ENCODE measurements at regions not wholly inside any gene's neighbourhood (a gene's known extent, or its start where the extent isn't known, plus 50 kb on each side); places are given as distances from the start of the nearest gene placed in this dataset.

- Mint-ChIP-seq H3K27me3 (peaks cover 4% of the 10 kb centered on the region), H3K4me3 (no peak overlapping the region), H3K4me1 (no peaks in the 10 kb centered on the region), H3K36me3 (no peaks in the 10 kb centered on the region), H3K27ac (no peak overlapping the region), H3K9me3 (peaks cover 4% of the 10 kb centered on the region)
- CTCF ChIA-PET = no interaction called here
- no peak for DNase-seq
Observed at GRCh38 chr16:52799149-52799548, 252.2 kb upstream of the TOX3 start.

DNA sequence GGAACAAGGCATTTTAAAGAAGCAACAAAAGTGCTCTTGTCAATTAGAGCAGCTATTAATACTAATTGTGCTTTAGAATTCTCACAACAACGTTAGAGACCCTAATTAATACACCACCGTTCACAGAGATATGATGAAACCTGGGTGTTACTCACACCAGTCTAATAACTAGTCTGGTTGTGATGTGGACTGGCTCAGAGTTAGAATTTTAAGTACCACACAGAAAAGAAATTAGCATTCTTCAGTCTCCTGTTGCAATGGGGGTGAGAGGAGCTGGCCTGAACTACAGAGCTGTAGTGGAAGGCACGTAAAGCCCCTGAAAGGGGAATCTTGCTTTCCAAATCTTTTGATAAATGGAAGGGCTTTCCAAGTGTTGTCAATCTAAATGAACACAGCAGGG, 240.8 kb upstream of the TOX3 start:
- CTCF ChIA-PET = no interaction called here
- no peak for DNase-seq
- H3K27ac Mint-ChIP-seq = no peak overlapping the region
- H3K36me3 Mint-ChIP-seq = no peaks in the 10 kb centered on the region
- H3K9me3 Mint-ChIP-seq = peaks cover 3% of the 10 kb centered on the region
- H3K27me3 Mint-ChIP-seq = no peaks in the 10 kb centered on the region
- H3K4me1 Mint-ChIP-seq = no peaks in the 10 kb centered on the region
- H3K4me3 Mint-ChIP-seq = no peak overlapping the region

GRCh38 chr16:52786091-52786490, 239.1 kb upstream of the TOX3 start:
- Mint-ChIP-seq H3K9me3 (peaks cover 1% of the 10 kb centered on the region), H3K4me3 (no peak overlapping the region), H3K4me1 (no peaks in the 10 kb centered on the region), H3K27me3 (no peaks in the 10 kb centered on the region), H3K36me3 (no peaks in the 10 kb centered on the region), H3K27ac (no peak overlapping the region)
- CTCF ChIA-PET = no interaction called here
- DNase-seq = no peak

DNA sequence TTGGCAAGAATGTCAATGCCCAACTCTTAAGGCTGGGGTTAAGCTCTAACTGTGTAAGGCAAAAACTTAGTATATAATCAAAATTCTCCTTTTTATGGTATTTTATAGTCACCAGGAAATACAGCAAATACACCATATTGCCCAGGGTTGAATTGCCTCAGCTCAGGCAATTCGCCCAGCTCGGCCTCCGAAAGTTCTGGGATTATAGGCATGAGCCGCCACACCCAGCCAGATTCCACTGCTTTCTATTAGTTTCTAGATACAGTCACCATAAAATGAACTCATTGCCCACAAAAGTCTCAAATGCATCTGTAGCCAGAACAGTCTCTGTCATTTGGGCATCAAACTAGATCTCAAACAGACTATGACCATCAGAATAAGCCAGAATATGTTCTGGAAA, 238.7 kb upstream of the TOX3 start:
- no peaks in the 10 kb centered on the region for H3K27me3 Mint-ChIP-seq
- CTCF ChIA-PET = no interaction called here
- H3K36me3 Mint-ChIP-seq = no peaks in the 10 kb centered on the region
- H3K27ac Mint-ChIP-seq = no peak overlapping the region
- H3K4me1 Mint-ChIP-seq = no peaks in the 10 kb centered on the region
- no peaks in the 10 kb centered on the region for H3K9me3 Mint-ChIP-seq
- no peak overlapping the region for H3K4me3 Mint-ChIP-seq
- DNase-seq = no peak

DNA sequence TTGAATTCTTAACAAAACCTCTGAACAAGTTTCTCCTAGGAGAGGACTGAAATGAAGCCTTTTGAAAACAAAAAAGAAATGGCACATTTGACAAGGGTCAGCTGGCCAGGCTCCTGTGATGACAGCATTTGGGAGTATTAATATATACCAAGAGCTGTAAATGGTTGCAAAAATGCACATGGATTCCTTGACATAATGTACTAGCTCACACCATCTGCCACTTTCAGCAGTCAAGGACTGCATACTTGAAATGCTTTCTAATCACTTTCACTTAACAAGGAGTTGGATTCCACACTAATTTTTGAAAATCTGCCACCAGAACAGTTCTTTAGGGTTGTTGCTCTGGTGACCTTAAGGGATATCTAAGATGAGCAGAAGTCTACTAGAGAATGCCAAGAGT, 236.7 kb upstream of the TOX3 start:
- Mint-ChIP-seq H3K27me3 (no peaks in the 10 kb centered on the region), H3K4me3 (no peak overlapping the region), H3K9me3 (no peaks in the 10 kb centered on the region), H3K36me3 (no peaks in the 10 kb centered on the region), H3K4me1 (no peaks in the 10 kb centered on the region), H3K27ac (no peak overlapping the region)
- DNase-seq = no peak
- CTCF ChIA-PET = no interaction called here

DNA sequence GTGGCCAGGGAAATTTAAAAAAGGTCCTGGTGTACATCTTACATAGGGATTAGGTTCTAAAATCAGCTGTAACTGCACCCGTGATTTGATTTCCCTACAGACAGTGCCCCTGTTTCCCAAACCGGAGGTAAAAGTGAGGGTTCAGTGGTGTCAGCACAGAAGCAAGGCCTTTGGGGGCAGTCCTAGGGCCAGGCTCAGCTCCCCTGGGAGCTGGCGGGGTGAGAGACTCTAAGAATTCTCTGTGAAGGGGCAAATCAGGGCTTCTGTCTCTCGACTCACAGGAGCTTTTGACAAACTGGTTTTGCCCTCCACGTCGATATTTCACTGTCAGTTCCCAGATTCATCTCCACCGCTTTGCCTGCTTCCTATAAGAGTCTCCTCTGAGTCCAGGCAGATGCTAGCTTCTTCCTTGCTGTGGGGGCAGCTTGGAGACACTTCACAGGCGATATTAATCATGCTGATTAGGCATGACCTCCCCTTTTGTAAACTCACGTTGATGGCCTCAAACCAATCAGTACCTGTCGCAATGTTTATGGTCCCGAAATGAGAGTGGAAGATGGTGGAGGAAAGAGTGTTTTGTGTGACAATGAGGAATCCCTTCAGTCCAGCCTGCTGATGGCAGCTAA, 234.2 kb upstream of the TOX3 start:
- H3K4me1 Mint-ChIP-seq = no peaks in the 10 kb centered on the region
- H3K27me3 Mint-ChIP-seq = no peaks in the 10 kb centered on the region
- no peaks in the 10 kb centered on the region for H3K36me3 Mint-ChIP-seq
- H3K9me3 Mint-ChIP-seq = no peaks in the 10 kb centered on the region
- no peak for DNase-seq
- CTCF ChIA-PET = no interaction called here
- no peak overlapping the region for H3K27ac Mint-ChIP-seq
- no peak overlapping the region for H3K4me3 Mint-ChIP-seq

DNA sequence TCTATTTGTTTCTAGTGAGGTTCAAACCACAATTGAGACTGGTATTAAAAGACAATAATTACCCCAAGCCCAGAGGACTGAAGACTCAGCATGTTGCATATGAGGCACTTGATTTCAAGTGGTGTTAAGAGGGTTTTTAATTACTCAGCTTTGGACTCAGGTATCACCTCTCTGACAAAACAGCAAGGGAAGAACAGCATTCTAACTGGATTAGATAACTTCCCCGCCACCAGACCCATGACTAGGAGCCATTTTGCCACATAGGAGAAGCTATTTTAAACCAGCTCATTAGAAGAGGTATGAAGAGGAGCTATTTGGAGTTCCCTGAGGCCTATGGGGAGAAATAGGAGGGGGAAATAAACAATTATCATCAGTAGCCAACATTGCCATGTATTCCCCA, 226.1 kb upstream of the TOX3 start:
- CTCF ChIA-PET = no interaction called here
- no peak for DNase-seq
- H3K9me3 Mint-ChIP-seq = no peaks in the 10 kb centered on the region
- no peaks in the 10 kb centered on the region for H3K27me3 Mint-ChIP-seq
- no peaks in the 10 kb centered on the region for H3K4me1 Mint-ChIP-seq
- no peaks in the 10 kb centered on the region for H3K36me3 Mint-ChIP-seq
- no peak overlapping the region for H3K4me3 Mint-ChIP-seq
- H3K27ac Mint-ChIP-seq = no peak overlapping the region

DNA sequence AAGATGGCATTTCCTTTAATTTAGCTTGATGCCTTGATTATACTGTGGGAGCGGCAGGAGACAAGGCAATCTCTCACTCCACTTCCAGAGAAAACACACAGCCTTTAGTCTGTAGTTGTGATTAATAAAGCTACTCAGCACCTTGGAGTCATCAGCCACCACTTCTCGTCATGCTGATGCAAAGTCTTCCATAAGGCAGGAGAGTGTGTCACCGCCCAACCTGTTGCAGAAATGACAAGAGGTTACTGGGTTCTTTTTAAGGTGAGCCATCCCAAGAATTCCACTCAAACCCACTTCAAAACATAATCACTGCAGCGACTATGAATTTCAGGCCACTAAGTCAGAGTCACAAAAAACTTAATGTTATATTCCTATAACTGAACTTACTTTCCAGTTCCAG, 223.9 kb upstream of the TOX3 start:
- Mint-ChIP-seq H3K36me3 (no peaks in the 10 kb centered on the region), H3K27ac (no peak overlapping the region), H3K27me3 (no peaks in the 10 kb centered on the region), H3K4me3 (no peak overlapping the region), H3K4me1 (no peaks in the 10 kb centered on the region), H3K9me3 (no peaks in the 10 kb centered on the region)
- DNase-seq = no peak
- CTCF ChIA-PET = no interaction called here

- H3K27me3 Mint-ChIP-seq = no peaks in the 10 kb centered on the region
- CTCF ChIA-PET = no interaction called here
- no peaks in the 10 kb centered on the region for H3K9me3 Mint-ChIP-seq
- no peaks in the 10 kb centered on the region for H3K36me3 Mint-ChIP-seq
- no peak overlapping the region for H3K4me3 Mint-ChIP-seq
- DNase-seq = no peak
- no peak overlapping the region for H3K27ac Mint-ChIP-seq
- no peaks in the 10 kb centered on the region for H3K4me1 Mint-ChIP-seq
Observed at GRCh38 chr16:52758473-52758855, 211.5 kb upstream of the TOX3 start.

DNA sequence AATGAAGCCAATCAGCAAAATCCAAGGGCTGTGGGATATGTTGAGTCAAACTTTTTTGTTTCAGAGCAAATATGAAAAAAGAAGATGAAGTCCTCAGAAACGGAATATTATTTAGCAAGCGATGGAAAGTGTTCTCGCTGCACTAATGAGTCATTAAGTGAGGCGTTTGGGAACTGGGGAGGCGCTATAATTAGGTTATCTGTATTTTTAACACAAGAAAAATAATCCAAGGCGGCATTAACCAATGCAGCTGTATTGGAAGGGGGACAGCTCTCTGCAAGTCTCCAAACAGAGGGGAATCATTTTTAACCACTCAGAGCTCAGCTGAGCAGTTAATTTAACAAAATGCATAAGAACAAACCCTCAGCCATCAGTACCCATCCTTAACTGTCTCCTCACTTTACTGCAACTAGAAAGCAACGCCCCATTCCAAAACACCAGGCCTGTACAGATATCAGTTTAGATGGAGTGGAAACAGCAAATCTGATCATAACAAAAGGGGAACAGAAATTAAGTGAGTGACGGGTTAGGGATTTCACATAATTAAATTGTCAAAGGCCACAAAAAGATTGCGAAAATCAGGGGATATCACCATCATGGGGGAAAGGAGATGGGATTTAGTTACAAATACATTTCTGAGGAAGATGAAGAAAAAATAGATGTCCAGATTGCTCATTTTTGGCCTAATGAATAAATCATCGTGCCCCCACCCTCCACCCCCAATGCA, 211.0 kb upstream of the TOX3 start:
- Mint-ChIP-seq H3K9me3 (no peaks in the 10 kb centered on the region), H3K4me3 (no peak overlapping the region), H3K27ac (no peak overlapping the region), H3K4me1 (no peaks in the 10 kb centered on the region), H3K36me3 (no peaks in the 10 kb centered on the region), H3K27me3 (no peaks in the 10 kb centered on the region)
- CTCF ChIA-PET = no interaction called here
- no peak for DNase-seq

- Mint-ChIP-seq H3K4me1 (no peaks in the 10 kb centered on the region), H3K4me3 (no peak overlapping the region), H3K36me3 (no peaks in the 10 kb centered on the region), H3K9me3 (no peaks in the 10 kb centered on the region), H3K27ac (no peak overlapping the region), H3K27me3 (no peaks in the 10 kb centered on the region)
- no peak for DNase-seq
- CTCF ChIA-PET = no interaction called here
Observed at GRCh38 chr16:52756812-52757517, 210.0 kb upstream of the TOX3 start.

DNA sequence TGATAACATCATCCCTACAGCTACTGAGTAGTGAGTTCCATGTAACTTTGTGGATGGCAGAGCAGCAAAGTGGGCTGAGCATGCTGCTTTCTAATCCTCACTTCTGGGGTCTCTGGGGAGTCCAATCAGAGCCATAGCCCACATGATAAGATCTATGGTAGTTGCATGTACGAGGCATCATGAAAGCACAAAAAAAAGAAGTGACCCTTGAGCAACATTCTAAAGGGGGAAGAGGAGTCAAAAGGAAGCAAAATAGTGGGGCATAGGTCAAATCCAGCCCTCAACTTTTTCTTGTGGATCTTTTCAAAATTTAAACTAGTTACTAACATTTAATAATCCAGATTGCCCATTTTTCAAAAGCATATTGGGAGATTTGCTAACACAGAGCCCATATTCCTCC, 208.5 kb upstream of the TOX3 start:
- CTCF ChIA-PET = no interaction called here
- H3K27me3 Mint-ChIP-seq = no peaks in the 10 kb centered on the region
- no peaks in the 10 kb centered on the region for H3K36me3 Mint-ChIP-seq

GRCh38 chr16:52751035-52751434, 204.1 kb upstream of the TOX3 start:
- DNase-seq = no peak
- Mint-ChIP-seq H3K27me3 (no peaks in the 10 kb centered on the region), H3K4me1 (no peaks in the 10 kb centered on the region), H3K27ac (no peak overlapping the region), H3K9me3 (no peaks in the 10 kb centered on the region), H3K4me3 (no peak overlapping the region), H3K36me3 (no peaks in the 10 kb centered on the region)
- CTCF ChIA-PET = no interaction called here

More for the DNA sequence above, 208.5 kb upstream of the TOX3 start:
- Mint-ChIP-seq H3K4me1 (no peaks in the 10 kb centered on the region), H3K9me3 (no peaks in the 10 kb centered on the region), H3K4me3 (no peak overlapping the region), H3K27ac (no peak overlapping the region)
- DNase-seq = no peak

DNA sequence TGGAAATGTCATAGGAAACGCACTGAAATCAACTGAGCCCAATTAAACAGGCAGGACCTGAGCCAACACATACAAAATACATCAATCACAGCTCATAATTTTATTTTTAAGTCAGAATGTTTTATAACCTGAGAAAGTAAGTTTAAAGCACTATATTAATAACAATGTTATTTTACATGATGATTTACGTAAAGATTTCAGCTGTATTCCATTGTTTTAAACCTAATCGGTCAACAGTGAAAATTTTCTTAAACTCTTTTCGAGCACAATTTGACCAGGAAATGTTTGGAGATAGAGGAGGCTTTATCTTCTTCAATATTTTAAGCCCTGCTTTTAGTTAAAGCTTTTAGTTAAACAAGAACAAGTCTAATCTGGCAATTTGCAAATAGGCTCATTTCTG, 201.8 kb upstream of the TOX3 start:
- CTCF ChIA-PET = interaction anchor here (0.7 kb wide), 1 partner anchor 570 kb away, joined by 3 read pairs; no protein-coding TSS in a partner anchor

DNA sequence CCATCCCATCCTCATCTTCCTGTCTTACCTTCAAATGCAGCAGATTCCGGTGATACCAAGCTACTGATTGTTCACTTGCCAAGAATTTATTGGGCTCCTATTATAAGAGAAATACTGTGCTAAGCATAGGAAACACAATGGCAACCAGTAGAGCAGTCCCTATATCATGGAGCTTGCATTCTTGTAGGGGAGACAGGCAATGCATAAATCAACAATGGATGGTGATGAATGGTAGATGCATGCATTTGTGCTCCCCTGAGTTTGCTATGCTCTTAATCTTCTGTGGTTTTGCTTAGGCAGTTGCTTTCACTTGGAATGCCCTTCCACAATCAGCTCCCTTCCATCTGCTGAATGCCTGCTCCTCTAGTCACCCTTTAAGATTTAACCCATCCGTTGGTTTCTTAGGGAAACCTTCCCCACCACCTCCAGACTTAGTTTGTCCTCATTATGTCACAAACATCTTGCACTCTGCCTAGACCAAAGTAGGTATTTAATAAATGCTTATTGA, 200.2 kb upstream of the TOX3 start:
- Mint-ChIP-seq H3K4me1 (no peaks in the 10 kb centered on the region), H3K9me3 (no peaks in the 10 kb centered on the region), H3K36me3 (no peaks in the 10 kb centered on the region), H3K27me3 (no peaks in the 10 kb centered on the region), H3K27ac (no peak overlapping the region), H3K4me3 (no peak overlapping the region)
- DNase-seq = no peak
- CTCF ChIA-PET = no interaction called here

More for the DNA sequence above, 201.8 kb upstream of the TOX3 start:
- H3K27ac Mint-ChIP-seq = no peak overlapping the region
- H3K9me3 Mint-ChIP-seq = no peaks in the 10 kb centered on the region
- no peaks in the 10 kb centered on the region for H3K36me3 Mint-ChIP-seq
- no peak overlapping the region for H3K4me3 Mint-ChIP-seq
- H3K27me3 Mint-ChIP-seq = no peaks in the 10 kb centered on the region
- DNase-seq = no peak
- H3K4me1 Mint-ChIP-seq = no peaks in the 10 kb centered on the region

Measured in activated naive CD4-positive, alpha-beta T cell treated with anti-CD3 and anti-CD28 coated beads, Interleukin-2, amount 10 ng/mL, durations not matched to agents 7 days and 5 days (primary cell).